ENCODE measurements at regions not wholly inside any gene's neighbourhood (a gene's known extent, or its start where the extent isn't known, plus 50 kb on each side); places are given as distances from the start of the nearest gene placed in this dataset.

- TF ChIP-seq YY1 (tag by site-specific recombination; IDR thresholded peaks at IDR 0.05): no peak
- TF ChIP-seq, protein P1, sequence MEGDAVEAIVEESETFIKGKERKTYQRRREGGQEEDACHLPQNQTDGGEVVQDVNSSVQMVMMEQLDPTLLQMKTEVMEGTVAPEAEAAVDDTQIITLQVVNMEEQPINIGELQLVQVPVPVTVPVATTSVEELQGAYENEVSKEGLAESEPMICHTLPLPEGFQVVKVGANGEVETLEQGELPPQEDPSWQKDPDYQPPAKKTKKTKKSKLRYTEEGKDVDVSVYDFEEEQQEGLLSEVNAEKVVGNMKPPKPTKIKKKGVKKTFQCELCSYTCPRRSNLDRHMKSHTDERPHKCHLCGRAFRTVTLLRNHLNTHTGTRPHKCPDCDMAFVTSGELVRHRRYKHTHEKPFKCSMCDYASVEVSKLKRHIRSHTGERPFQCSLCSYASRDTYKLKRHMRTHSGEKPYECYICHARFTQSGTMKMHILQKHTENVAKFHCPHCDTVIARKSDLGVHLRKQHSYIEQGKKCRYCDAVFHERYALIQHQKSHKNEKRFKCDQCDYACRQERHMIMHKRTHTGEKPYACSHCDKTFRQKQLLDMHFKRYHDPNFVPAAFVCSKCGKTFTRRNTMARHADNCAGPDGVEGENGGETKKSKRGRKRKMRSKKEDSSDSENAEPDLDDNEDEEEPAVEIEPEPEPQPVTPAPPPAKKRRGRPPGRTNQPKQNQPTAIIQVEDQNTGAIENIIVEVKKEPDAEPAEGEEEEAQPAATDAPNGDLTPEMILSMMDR (tag by site-specific recombination; IDR thresholded peaks at IDR 0.05): no peak
- TF ChIP-seq ZNF18 (tag by site-specific recombination; IDR thresholded peaks at IDR 0.05): no peak
- no peak for TF ChIP-seq ZBTB8A (tag by site-specific recombination; IDR thresholded peaks at IDR 0.05)
- no peak for TF ChIP-seq PBX3 (CRISPR knock-in tag; IDR thresholded peaks at IDR 0.05)
- TF ChIP-seq ZNF792 (tag by site-specific recombination; IDR thresholded peaks at IDR 0.05): no peak
- TF ChIP-seq ZNF549 (tag by site-specific recombination; IDR thresholded peaks at IDR 0.05): no peak
- no peak for TF ChIP-seq HOXA7 (CRISPR knock-in tag; IDR thresholded peaks at IDR 0.05; ENCODE audit: borderline replicate concordance)
- no peak for TF ChIP-seq ZNF16 (tag by site-specific recombination; IDR thresholded peaks at IDR 0.05; ENCODE audit: low read depth)
- TF ChIP-seq ZNF561 (tag by site-specific recombination; IDR thresholded peaks at IDR 0.05; ENCODE audit: borderline replicate concordance): no peak
- TF ChIP-seq ZNF560 (tag by site-specific recombination; IDR thresholded peaks at IDR 0.05; ENCODE audit: borderline replicate concordance): no peak
- no peak for TF ChIP-seq ZNF2 (tag by site-specific recombination; IDR thresholded peaks at IDR 0.05)
- no peak for TF ChIP-seq ZNF645 (tag by site-specific recombination; IDR thresholded peaks at IDR 0.05)
Measured at GRCh38 chr11:29200791-29201562, 815.9 kb downstream of the KCNA4 start.
